C4-2B (cell line): ENCODE measurements at regions not wholly inside any gene's neighbourhood (a gene's known extent, or its start where the extent isn't known, plus 50 kb on each side); places are given as distances from the start of the nearest gene placed in this dataset.

ENCODE experiments used
- CTCF ChIP-seq: fragments of 450-650 bp; conservative IDR thresholded peaks from 2 replicates; pipeline ENCODE4 v1.5.1; 2017; ENCODE audit warnings: mild to moderate bottlenecking
- ZFX ChIP-seq: fragments of 450-650 bp; IDR thresholded peaks from 2 replicates; pipeline ENCODE4 v1.6.1; 2017

GRCh38 chr2:15761910-15762309 lies 170.2 kb downstream of the DDX1 start:
- TF ChIP-seq CTCF (no peak), ZFX (no peak)
